Osteoblast (primary cell): ENCODE measurements at regions not wholly inside any gene's neighbourhood (a gene's known extent, or its start where the extent isn't known, plus 50 kb on each side); places are given as distances from the start of the nearest gene placed in this dataset.

Experiments used
- DNase-seq: peaks from one replicate; pipeline ENCODE4 v3.0.0; 2011; ENCODE audit warnings: low spot score, mixed read lengths; ENCODE audit not compliant: insufficient read length; ENCODE audit errors: missing footprints
- H2AFZ ChIP-seq: 2 replicates; pipeline ENCODE4 v1.6.0; 2011; ENCODE audit warnings: mild to moderate bottlenecking, low read length
- H3K27ac ChIP-seq: 2 replicates; pipeline ENCODE4 v1.5.1; 2011; ENCODE audit warnings: mild to moderate bottlenecking, low read depth, low read length, moderate library complexity
- H3K27me3 ChIP-seq: 2 replicates; pipeline ENCODE4 v1.6.0; 2012; ENCODE audit warnings: mild to moderate bottlenecking, control low read depth, inconsistent platforms, low read length, moderate library complexity; ENCODE audit not compliant: insufficient read depth
- H3K36me3 ChIP-seq: 2 replicates; pipeline ENCODE4 v1.5.1; 2011; ENCODE audit warnings: mild to moderate bottlenecking, low read length, control low read depth, moderate library complexity; ENCODE audit not compliant: insufficient read depth
- H3K4me1 ChIP-seq: 2 replicates; pipeline ENCODE4 v1.5.1; 2011; ENCODE audit warnings: mild to moderate bottlenecking, low read length, control low read depth, moderate library complexity; ENCODE audit not compliant: insufficient read depth
- H3K4me2 ChIP-seq: 2 replicates; pipeline ENCODE4 v1.6.0; 2011; ENCODE audit warnings: mild to moderate bottlenecking, low read length; ENCODE audit not compliant: insufficient read depth
- H3K4me3 ChIP-seq: fragments of 200-600 bp; sonication (generic); 3 replicates; pipeline ENCODE4 v1.5.1; 2012; ENCODE audit warnings: mild to moderate bottlenecking, low read length, inconsistent platforms; ENCODE audit not compliant: insufficient read depth
- H3K79me2 ChIP-seq: 2 replicates; pipeline ENCODE4 v1.6.0; 2012; ENCODE audit warnings: mild to moderate bottlenecking, low read length, control low read depth, inconsistent platforms; ENCODE audit not compliant: insufficient read depth
- H3K9me3 ChIP-seq: 2 replicates; pipeline ENCODE4 v1.5.1; 2011; ENCODE audit warnings: low read depth, low read length, control low read depth
- H4K20me1 ChIP-seq: 2 replicates; pipeline ENCODE4 v1.6.0; 2012; ENCODE audit warnings: mild to moderate bottlenecking, low read length, control low read depth; ENCODE audit not compliant: insufficient read depth
- CTCF ChIP-seq: IDR thresholded peaks from 2 replicates; pipeline ENCODE4 v1.5.1; 2011; ENCODE audit warnings: mild to moderate bottlenecking, low read depth, low read length, moderate library complexity; ENCODE audit errors: extremely low read depth

GRCh38 chr18:38539371-38539770 lies 973.8 kb upstream of the CELF4 start:
- TF ChIP-seq CTCF, result no peak
- H4K20me1 ChIP-seq, result no peaks in the 10 kb centered on the region
- H3K36me3 ChIP-seq, result no peaks in the 10 kb centered on the region
- no peaks in the 10 kb centered on the region for H3K9me3 ChIP-seq
- no peaks in the 10 kb centered on the region for H3K4me1 ChIP-seq
- DNase-seq, result no peak
- no peak overlapping the region for H3K4me3 ChIP-seq
- no peak overlapping the region for H3K4me2 ChIP-seq
- no peak overlapping the region for H3K27ac ChIP-seq
- no peaks in the 10 kb centered on the region for H3K79me2 ChIP-seq
- H3K27me3 ChIP-seq, result no peaks in the 10 kb centered on the region
- no peak overlapping the region for H2AFZ ChIP-seq

GRCh38 chr18:38534073-38534472 lies 968.5 kb upstream of the CELF4 start:
- no peak for DNase-seq
- H3K4me2 ChIP-seq, result no peak overlapping the region

GRCh38 chr18:38526922-38527321 lies 961.3 kb upstream of the CELF4 start:
- no peak overlapping the region for H3K4me2 ChIP-seq
- H3K4me1 ChIP-seq, result no peaks in the 10 kb centered on the region
- no peaks in the 10 kb centered on the region for H3K9me3 ChIP-seq
- no peak overlapping the region for H3K27ac ChIP-seq
- H2AFZ ChIP-seq, result no peak overlapping the region
- no peak for DNase-seq
- no peaks in the 10 kb centered on the region for H3K27me3 ChIP-seq
- no peaks in the 10 kb centered on the region for H3K79me2 ChIP-seq
- H3K36me3 ChIP-seq, result no peaks in the 10 kb centered on the region
- H3K4me3 ChIP-seq, result no peak overlapping the region
- TF ChIP-seq CTCF, result no peak
- no peaks in the 10 kb centered on the region for H4K20me1 ChIP-seq

More at GRCh38 chr18:38534073-38534472, 968.5 kb upstream of the CELF4 start:
- no peaks in the 10 kb centered on the region for H3K4me1 ChIP-seq
- H3K4me3 ChIP-seq, result no peak overlapping the region
- no peaks in the 10 kb centered on the region for H3K36me3 ChIP-seq
- H4K20me1 ChIP-seq, result no peaks in the 10 kb centered on the region
- H3K79me2 ChIP-seq, result no peaks in the 10 kb centered on the region
- no peaks in the 10 kb centered on the region for H3K27me3 ChIP-seq
- no peak overlapping the region for H2AFZ ChIP-seq
- H3K9me3 ChIP-seq, result peaks cover 4% of the 10 kb centered on the region
- H3K27ac ChIP-seq, result no peak overlapping the region
- TF ChIP-seq CTCF, result no peak

- H3K27me3 ChIP-seq, result no peaks in the 10 kb centered on the region
- no peaks in the 10 kb centered on the region for H3K36me3 ChIP-seq
- no peak for TF ChIP-seq CTCF
Observed at GRCh38 chr18:38525039-38525438, 959.4 kb upstream of the CELF4 start.

More at GRCh38 chr18:38525039-38525438, 959.4 kb upstream of the CELF4 start:
- Histone ChIP-seq H3K4me1 (no peaks in the 10 kb centered on the region), H3K9me3 (no peaks in the 10 kb centered on the region), H3K27ac (no peak overlapping the region), H4K20me1 (no peaks in the 10 kb centered on the region), H3K4me2 (no peak overlapping the region), H2AFZ (no peak overlapping the region), H3K4me3 (no peak overlapping the region), H3K79me2 (no peaks in the 10 kb centered on the region)
- DNase-seq, result no peak
